ENCODE measurements at regions not wholly inside any gene's neighbourhood (a gene's known extent, or its start where the extent isn't known, plus 50 kb on each side); places are given as distances from the start of the nearest gene placed in this dataset.
A peak's percentile ranks its signal among the peaks of the same experiment; 100 is the strongest.

DNA sequence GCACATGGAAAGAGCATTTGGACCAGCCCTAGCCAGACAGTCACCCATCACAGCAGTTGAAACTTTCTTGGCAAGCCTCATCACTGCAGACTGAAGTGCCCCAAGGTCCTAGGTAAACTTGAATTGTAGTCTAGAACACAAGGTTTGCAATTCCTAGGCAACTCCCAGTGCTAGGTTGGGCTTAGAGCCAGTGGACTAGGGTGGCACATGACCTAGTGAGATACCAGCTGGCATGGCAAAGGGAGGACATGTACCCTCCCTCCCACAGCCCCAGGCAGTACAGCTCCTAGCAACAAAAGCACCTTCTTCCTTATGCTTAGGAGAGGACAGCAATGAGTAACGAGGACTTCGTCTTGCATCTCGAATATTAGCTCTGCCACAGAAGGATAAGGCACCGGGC, 889.5 kb downstream of the JRKL start:
- no peak for DNase-seq (ENCODE audit: low read depth)

DNA sequence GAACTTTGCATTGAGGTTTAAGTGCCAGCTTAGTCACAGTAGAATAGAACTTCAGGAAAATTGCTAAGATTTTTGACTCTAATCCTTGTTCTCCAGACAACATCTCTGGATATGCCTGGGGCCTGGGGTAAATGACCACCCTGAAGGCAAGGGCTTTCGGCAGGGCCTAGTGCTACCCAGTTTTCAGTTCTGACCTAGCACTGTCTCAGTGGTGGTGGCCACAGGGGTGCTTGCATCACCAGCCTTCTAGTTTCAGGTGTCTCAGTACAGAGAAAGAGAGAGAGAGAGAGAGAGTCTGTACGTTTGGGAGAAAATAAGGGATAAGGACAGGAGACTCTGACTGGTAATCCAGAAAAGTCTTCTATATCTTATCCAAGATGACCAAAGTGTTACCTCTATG, 890.5 kb downstream of the JRKL start:
- DNase-seq (ENCODE audit: low read depth), result no peak

DNA sequence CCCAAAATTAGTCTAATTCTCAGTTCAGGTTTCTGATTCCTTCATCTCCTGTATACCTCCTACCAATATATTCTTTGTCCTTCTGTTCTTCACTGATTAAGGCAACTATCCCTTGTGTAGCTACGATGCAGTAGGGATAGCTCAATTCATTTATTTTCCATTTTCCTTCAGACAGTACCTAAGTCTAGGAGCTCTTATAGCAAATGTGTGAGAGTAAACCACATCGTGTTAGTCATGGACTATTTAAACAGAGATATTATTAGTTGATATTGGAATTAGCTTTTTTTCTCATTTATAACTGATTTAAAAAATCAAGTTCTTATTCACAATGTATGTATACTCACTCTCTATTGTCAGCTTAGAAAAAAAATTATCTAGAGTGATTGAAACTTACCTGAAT, 900.0 kb downstream of the JRKL start:
- DNase-seq (ENCODE audit: low read depth), result no peak

DNA sequence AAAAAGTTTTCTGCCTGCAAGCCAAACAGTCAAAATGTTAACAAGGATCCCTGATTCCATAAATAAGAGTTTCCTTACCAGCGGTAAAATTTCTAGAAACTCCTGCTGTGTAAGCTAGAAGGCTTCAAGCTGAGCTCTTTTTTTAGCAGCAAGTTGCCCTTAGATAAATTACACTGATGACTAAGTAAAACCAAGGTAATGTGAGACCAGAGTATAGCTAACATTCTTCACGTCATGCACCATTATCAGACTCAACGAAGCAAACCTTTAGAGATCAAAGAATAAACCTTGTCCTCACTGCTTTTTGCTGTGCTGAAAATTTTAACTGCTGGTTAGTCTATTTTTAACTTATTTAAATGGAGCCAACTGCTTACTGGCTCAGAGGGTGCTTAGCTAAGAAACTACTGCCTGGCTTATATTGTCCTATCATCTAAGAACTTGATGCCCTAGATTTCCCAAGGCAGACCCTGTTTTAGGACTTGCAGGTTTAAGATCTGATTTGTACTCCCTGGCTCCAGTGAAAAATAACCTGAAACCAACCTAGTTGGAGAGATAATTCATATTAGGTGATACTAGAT, 900.7 kb downstream of the JRKL start:
- no peak for DNase-seq (ENCODE audit: low read depth)

DNA sequence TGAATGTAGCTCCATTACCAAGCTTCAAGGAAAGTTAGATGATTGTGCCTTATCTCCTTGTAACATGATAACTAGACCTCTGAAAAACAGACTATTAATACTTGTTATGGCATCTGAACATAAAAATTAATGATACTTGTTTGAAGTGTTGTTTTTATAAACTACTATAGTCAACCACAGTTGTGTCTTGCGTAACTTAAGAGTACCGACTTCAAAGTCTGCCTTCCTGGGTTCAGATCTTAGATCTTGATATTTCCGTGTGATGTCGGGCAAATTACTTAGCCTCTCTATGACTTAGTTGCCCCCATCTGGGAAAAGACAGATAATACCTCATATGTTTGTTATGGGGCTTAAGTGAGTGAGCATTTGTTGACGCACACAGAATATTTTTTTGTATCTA, 906.5 kb downstream of the JRKL start:
- no peak for DNase-seq (ENCODE audit: low read depth)

DNA sequence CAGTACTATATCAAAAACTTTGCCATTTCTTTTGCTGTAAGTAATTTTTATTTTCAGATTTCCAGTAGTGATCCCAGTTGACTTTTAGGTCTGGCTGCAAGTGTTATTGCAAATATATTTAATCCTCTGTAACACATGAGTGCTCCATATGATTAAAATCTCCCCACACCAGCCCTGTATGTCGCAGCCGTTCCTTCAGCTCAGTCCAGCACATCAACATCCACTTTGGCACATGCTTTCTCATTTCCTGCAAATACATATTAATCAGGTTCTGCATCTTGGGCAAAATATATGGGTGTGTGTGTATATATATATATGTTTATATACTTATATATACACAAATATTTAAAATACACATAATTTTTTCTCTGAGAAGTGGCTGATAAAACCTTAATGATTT, 919.5 kb downstream of the JRKL start:
- DNase-seq (ENCODE audit: low read depth), result no peak

DNA sequence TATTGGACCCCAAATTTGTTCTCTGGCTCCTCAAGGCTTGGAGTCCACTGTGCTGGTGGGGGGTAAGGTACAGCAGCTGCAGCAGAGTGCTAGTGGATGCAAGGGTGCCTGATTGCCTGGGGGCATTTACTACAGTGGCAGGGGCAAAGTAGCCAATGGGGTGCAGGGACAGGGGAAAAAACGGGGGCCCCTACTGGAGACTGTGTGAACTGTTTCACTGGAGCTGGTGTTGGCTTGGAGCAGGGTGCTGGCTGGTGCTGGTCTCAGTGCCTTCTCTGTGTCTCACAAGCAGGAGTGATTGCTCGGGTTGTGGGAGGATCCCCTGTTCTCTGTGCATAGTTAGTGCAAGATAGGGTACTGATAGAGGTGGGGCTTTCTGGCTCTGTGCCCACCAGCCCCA, 935.9 kb downstream of the JRKL start:
- no peak for DNase-seq (ENCODE audit: low read depth)

DNA sequence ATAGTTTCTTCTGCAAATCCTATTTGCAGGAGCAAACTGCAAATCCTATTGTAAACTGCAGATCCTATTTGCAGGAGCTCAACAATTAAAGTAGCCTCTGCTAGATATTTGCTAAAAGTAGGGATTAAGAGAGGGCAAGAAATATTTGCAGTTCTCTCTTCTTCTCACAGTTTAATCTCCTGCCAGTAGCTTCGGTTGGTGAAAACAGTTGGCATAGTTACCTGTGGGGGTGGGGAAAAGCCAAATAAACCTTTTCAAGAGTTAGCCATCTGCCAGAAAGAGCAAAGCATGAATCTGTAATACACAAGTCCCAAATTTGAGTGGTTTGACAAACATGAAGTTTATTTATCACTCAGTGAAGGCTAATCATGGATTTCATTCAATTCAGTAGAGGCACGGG, 942.5 kb downstream of the JRKL start:
- DNase-seq (ENCODE audit: low read depth), result no peak

DNA sequence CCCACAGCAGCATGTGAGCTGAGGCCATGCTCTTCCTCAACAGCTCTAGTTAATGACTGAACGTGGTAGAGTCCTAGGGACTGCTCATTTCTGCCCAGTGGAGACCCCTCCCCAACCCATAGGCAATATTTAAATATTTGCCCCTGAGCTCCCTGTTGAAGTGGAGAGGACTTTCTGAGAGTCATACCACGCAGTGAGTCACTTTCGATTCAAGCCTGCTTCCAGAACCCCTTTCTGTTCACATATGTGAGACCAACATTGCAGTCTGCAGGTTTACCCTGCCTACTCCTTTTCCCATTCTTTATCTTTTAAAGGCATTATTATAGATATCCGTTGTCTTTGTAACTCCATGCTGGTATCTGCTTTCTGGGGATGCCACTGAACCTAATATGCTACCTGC, 946.3 kb downstream of the JRKL start:
- DNase-seq (ENCODE audit: low read depth), result no peak

DNA sequence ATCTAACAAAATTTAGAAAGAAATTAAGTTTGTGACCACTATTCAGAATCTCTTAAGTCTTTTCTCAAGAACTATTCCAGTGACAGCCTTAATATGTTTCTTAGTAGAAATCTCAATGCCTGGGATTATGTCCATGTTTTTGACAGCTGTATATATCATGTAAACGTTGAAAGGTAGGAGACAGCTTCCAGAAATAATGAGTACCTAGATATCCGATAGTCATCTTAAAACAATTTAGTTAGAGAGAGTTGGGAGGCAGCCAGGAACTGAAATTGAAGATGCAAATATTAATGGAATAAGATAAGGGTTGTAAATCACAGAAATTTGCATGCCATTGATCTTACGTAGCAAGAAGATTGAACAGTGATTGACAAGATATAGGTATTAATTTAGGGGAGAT, 955.2 kb downstream of the JRKL start:
- DNase-seq (ENCODE audit: low read depth), result no peak

DNA sequence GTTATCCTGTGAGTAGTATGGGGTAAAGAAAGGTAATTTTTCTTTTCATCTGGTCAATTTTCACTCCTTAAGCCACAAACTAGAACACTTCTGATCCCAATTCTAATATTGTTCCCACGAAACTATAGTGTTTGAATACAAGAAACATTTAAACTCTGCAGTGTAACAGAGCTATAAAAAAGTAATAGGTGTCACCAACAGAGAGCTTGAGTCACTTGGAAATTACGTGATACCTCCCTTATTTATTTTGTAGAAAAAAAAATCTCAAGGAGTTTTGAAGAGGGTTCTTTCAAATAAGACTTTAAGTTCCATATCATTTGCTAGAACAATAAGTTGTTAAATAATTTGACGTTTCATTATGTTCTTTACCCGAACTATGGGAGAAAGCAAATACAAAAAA, 959.4 kb downstream of the JRKL start:
- DNase-seq (ENCODE audit: low read depth), result no peak

DNA sequence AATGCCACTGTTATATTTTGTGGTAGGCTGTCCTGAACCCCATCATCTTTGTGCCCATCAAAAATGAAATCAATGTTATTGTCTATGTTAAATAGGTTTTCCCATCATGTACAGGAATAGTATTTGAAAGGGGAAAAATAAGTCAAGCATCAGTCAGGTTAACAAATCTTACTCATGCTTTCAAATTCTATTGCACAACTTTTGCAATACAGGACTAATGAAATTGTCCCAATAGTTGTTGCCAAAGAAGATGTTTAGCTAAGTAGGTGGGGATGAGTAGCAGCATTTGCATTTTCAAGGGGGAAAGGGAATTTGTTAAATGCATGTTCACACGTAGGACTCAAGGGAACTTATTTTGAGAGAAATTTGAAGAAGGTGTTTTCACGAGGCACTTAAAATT, 962.1 kb downstream of the JRKL start:
- DNase-seq (ENCODE audit: low read depth), result no peak

DNA sequence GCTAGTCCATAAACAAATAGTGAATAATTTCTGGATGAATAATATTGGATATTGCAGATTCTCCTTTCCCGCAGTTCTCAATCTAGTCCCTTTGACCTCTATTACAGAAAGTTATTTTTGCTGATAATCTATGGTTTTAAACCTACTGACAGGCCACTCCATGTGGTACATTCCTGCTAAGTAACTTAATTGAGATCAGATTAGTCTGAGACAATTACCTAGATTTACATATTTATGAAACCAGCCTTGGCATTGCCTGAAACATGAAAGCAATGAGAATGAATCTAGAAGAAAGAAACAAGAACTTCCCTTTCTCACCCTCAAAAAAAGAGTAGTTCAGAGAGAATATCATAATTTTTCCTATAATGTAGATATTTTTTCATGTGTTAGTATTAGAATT, 964.2 kb downstream of the JRKL start:
- no peak for DNase-seq (ENCODE audit: low read depth)

DNA sequence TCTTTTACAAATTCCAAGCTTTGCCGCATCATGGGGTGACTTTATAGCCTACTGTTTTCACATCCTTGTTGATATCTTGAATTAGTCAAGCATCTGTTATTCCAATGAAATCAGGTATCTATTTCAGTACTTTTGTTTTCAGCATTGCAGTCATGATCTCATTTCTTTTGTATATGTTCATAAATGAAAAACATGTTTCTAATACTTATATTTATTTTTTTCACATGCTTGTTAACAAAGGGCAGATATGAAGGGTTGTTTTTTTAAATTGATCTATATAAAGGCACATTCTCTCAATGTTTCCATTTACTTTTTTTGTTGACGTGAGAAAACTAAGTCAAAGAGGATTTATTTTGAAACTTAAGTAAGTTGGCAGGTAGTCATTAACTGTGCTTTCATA, 964.8 kb downstream of the JRKL start:
- no peak for DNase-seq (ENCODE audit: low read depth)

DNA sequence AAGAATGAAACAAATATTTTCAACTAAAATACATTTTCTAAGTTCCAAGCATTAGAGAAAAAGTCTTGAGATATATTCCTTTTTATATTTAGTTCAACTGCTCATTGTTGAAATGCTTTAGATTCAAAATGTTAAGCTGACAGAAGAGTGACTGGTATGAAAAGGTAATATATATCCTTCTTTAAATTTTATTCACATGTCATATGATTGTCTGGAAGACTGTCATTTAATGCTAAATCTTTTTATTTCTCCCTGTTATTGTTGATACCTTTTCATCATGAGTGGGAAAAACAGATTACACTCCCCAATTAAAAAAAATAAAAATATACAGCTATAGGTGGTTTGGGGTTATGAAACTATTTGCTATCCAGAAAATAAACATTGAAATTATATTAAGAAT, 965.4 kb downstream of the JRKL start:
- no peak for DNase-seq (ENCODE audit: low read depth)

DNA sequence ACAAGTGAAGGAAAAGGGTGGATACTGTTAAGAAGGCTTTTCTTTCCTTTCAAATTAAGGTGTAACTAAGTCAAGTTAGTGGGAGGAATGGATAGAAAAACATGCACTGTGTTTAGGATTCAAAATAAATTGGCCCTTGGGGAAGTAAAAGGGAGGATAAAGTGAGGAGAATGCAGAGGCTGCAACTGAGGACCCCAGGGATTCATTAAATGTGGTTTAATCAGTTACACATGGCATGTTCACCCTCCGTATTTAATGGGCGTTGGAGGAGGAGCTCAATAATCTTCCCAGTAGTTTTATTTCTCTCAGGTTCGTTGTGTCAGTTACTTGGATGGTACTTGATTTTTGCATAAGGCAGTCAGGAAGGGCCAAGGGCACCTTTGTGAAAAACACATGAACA, 966.3 kb downstream of the JRKL start:
- DNase-seq (ENCODE audit: low read depth), result no peak

DNA sequence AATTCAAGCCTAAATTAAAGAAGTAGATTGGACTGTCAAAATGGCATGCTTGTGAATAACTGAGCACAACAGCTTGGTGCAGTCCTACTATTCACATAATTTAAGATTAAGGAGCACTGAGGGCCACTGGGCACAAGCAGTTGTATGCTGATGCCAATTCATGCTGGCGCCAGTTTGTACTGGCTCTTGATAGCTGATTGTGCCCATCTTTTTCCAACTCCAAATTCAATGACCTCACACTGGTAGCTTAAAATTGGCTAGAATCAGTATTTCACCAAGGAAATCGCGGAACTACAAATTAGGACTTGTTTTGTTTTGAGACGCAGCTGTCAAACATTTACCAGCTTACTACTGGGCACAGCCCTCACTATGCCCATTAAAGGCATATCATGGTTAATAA, 969.2 kb downstream of the JRKL start:
- no peak for DNase-seq (ENCODE audit: low read depth)

DNA sequence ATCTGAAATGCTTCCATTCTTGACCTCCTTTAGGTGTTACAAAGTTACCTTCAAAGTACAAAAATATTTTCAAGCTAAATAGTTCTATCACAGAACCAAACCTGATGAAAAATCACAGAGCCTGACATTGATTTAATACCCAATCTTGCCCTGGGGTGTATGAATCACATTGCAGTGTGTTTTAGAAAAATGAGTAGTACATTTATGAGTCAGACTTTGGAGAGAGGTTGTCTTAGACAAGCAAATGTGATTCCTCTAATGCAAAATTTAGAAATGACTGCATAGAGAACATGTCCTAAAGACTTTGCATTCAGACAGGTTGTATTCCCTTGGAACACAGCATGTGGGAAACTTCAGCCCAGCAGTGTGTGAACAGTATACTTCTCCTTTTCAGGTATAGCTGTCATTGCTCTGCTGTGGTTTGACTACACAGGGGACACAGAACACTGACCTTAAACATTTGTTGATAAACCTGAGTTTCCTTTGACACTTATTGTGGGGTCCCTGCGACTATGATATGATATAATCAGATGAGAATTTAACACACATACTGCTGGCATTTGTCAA, 972.1 kb downstream of the JRKL start:
- peak; percentile 78 for DNase-seq (ENCODE audit: low read depth)

DNA sequence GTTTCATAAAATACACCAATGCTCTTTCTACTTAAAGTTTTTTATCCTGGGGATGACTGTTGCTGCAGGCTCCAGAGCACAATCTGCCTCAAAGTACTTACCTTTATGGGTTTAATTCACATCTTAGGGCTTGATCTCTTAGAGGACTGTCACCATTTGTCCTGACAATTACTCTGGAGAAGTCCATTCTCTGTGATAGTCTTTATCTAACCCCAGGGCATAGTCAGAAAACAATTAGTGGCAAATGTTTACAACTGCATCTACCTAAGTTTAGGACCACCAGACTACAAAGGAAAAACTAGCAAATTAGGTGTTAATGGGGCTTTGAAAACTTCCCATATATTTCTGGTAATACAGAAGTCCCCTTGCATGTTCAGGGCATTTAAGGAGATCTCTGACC, 973.5 kb downstream of the JRKL start:
- no peak for DNase-seq (ENCODE audit: low read depth)

DNA sequence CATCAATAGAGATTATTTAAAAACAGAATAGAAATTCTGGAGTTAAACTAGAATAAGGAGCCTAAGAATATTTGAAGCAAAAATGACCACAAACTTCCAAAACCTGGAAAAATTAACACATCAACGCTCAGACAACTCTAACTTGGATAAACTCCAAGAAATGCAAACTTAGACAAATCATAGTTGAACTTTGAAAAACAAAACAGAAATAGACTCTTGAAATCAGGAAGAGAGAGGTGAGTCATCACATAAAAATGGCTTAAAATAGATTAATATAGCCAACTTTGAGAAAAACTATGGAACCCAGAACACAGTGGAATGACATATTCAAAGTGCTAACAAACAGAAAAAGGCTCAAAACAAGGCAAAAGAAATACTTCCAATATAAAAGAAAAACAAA, 974.2 kb downstream of the JRKL start:
- DNase-seq (ENCODE audit: low read depth), result peak; percentile 54

DNA sequence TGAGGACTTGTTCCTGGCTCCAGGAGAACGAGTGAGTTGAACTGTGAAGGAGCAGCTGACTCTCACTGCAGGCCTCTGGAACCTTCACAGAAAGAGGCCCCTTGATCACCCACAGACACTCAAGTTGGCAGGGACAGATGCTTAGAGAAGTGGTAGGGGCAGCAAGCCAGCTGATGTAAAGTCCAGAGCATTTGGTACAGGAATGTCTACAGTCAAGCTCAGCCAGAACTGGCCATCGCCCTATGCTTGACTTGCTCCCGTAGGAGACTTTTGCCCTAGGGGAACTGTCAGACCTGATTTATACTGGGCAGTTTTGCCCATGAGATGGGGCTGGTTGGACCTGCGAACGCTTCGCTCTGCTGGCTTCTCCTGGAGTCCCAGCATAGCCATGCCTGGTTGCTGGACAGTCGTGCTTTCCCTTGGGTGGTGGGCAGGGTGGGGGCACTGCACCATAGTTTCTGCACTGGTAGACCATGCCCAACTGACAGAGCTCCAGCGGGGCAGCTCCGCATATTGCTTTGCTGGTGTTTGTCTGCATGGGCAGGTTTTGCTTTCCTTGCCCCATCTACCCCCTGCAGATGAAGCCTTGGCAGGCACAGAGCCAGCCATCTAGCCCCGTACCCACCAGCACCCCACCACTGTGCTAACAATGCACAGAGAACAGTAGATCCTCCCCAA, 977.7 kb downstream of the JRKL start:
- DNase-seq (ENCODE audit: low read depth), result peak; percentile 52

DNA sequence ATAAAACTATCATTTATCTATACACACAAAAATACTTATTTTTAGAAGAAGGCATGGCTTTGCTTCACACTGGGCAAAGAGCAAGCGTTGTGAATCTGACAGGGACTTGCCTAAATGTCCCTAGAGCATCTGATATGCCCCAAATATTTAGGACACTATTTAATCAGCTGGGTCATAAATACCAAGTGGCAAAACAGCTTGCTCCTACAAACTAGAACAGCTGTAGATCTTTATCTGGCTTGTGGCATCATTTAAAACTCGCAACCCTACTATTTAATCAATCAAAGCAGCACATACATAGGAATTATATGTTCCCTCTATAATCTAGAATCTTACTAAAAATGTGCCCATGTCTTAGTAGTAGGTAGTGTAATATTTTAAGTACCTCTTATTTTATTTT, 999.5 kb downstream of the JRKL start:
- no peak for DNase-seq (ENCODE audit: low read depth)

DNA sequence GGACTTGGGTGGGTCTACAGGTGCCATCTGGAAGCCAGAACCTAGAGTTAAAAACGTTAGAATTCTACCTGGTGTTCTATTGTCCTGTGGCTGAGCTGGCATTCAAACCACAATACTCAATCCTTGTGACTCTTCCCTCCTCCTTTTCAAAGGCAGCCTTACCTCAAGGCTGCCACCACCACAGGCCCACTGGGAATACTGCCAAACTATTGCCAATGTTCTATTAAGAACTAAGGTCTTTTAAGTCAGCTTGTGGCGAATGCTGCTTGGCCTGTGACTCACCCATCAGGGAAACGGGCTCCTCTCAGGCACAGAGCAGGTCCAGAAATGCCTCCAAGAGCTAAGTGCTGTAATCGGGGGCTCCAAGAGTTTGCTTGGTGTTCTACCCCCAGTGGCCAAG, 1008.4 kb downstream of the JRKL start:
- DNase-seq (ENCODE audit: low read depth), result no peak

DNA sequence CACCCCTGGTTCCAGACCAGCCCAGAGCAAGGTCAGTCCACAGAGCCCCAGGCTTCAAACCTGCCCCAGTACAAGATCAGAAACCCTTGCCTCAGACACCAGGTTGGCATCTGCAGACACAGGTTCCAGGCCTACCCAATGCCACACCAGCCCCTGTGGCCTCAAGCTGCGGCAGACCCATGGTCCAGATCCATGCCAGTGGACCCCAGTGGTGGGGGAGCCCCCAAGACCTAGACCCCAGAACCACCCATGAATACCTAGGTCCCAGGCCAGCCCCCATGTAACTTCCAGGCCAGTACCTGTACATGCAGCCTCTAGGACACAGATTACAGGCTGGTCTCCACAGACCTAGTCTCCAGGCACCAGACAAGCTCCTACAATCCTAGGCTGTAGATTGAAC, 1019.3 kb downstream of the JRKL start:
- no peak for DNase-seq (ENCODE audit: low read depth)
